ENCODE measurements at regions not wholly inside any gene's neighbourhood (a gene's known extent, or its start where the extent isn't known, plus 50 kb on each side); places are given as distances from the start of the nearest gene placed in this dataset.

GRCh38 chr21:43322805-43323204, 104.1 kb downstream of the SIK1 start:
- no peak overlapping the region for H3K4me3 ChIP-seq (ENCODE audit: low read depth, low read length)
- no peak for DNase-seq (ENCODE audit: low read depth, low spot score)
- TF ChIP-seq CTCF (IDR thresholded peaks at IDR 0.05; ENCODE audit: low read depth, low read length) = no peak
- in situ Hi-C loops (cut with HindIII; ENCODE audit: low sequenced_read_pairs) = no loop called here

- TF ChIP-seq CTCF (IDR thresholded peaks at IDR 0.05; ENCODE audit: low read depth, low read length) = no peak
- H3K4me3 ChIP-seq (ENCODE audit: low read depth, low read length) = no peak overlapping the region
- in situ Hi-C loops (cut with HindIII; ENCODE audit: low sequenced_read_pairs) = no loop called here
- DNase-seq (ENCODE audit: low read depth, low spot score) = no peak
Observed at GRCh38 chr21:43322311-43322710, 104.6 kb downstream of the SIK1 start.

- TF ChIP-seq CTCF (IDR thresholded peaks at IDR 0.05; ENCODE audit: low read depth, low read length) = no peak
- H3K4me3 ChIP-seq (ENCODE audit: low read depth, low read length) = no peak overlapping the region
- DNase-seq (ENCODE audit: low read depth, low spot score) = no peak
- in situ Hi-C loops (cut with HindIII; ENCODE audit: low sequenced_read_pairs) = no loop called here
Observed at GRCh38 chr21:43321611-43322010, 105.3 kb downstream of the SIK1 start.

GRCh38 chr21:43321111-43321510, 105.8 kb downstream of the SIK1 start:
- DNase-seq (ENCODE audit: low read depth, low spot score) = no peak
- H3K4me3 ChIP-seq (ENCODE audit: low read depth, low read length) = no peak overlapping the region
- in situ Hi-C loops (cut with HindIII; ENCODE audit: low sequenced_read_pairs) = no loop called here
- no peak for TF ChIP-seq CTCF (IDR thresholded peaks at IDR 0.05; ENCODE audit: low read depth, low read length)

- DNase-seq (ENCODE audit: low read depth, low spot score) = no peak
- in situ Hi-C loops (cut with HindIII; ENCODE audit: low sequenced_read_pairs) = no loop called here
- TF ChIP-seq CTCF (IDR thresholded peaks at IDR 0.05; ENCODE audit: low read depth, low read length) = no peak
- H3K4me3 ChIP-seq (ENCODE audit: low read depth, low read length) = no peak overlapping the region
Observed at GRCh38 chr21:43320526-43320925, 106.4 kb downstream of the SIK1 start.

GRCh38 chr21:43318841-43319781, 107.8 kb downstream of the SIK1 start:
- in situ Hi-C loops (cut with HindIII; ENCODE audit: low sequenced_read_pairs) = no loop called here
- H3K4me3 ChIP-seq (ENCODE audit: low read depth, low read length) = no peak overlapping the region
- DNase-seq (ENCODE audit: low read depth, low spot score) = peak; percentile 30
- TF ChIP-seq CTCF (IDR thresholded peaks at IDR 0.05; ENCODE audit: low read depth, low read length) = no peak

Data from astrocyte of the spinal cord (primary cell).